ENCODE measurements at regions not wholly inside any gene's neighbourhood (a gene's known extent, or its start where the extent isn't known, plus 50 kb on each side); places are given as distances from the start of the nearest gene placed in this dataset.
"Not testable (repeated sequence)": the region's sequence is repeated elsewhere in the genome, so short reads cannot be mapped to it uniquely, and the experiment has no call there.

DNA sequence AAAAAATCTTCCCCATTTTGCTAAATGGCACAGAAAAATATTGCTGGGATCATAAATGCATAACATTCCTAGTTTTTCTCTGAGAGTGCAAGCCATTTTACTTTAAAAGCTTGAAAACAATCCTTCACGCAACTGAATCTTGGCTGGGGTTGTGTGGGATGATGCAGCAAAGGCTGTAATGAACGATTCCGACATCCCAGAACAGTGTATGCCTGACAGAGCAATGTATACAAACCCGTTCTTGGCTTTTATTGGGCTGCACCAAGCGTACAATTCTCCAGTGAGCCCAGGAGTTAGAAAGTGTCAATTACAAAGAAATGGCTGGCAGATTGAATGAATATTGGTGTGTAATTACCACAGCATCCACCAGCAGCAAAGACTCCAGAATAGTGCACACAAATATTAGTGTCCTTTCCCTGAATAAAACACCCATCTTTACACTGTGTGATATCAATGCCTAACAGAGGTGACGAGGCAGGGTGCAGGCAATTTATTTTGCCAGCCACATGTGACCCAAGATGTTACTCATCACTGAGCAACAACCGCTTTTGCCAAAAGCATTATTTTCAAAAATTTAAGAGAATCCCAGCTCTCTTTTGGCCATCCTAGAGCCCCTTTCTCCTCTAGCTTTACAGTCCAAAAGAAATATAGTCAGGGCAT lies 578.6 kb upstream of the CHAC2 start:
- DNase-seq, result no peak

DNA sequence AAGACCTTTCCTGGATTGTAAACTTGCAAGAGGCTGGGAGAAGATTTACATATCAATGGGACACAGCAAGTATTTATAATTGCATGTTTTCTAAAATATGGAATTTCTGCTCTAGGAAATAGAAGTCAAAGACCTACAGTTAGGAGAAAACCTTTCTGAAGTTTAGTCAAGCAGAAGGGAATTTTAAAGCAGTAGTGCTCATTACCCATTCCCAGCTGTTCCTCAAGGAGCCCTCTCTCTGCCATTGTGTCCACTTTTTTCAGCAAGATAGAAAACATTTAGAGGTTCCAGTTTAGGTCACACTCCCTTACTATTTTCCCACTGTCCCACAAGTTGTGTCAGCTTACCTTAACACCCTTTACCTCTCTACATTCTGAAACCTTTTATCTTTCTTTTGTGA lies 584.0 kb upstream of the CHAC2 start:
- DNase-seq, result no peak

DNA sequence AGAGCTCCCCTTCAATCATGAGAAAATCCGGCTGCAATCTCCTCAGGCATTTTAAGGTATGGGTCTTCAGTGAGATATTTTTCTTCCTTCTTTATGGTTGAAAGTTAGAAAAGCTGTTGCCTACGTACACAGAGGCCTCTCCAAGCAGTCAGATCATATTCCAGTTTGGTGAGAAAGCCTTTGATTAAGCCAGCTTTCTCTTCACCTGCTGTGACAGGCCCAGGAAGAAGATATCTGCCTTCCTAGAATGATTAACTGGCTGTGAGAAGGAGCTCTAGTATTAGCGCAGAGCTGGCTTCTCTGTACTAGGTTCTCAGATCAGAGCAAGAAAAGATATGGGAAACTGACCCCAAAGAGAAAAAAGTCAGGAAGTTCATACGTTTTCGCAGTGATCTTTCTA lies 585.0 kb upstream of the CHAC2 start:
- DNase-seq, result no peak

DNA sequence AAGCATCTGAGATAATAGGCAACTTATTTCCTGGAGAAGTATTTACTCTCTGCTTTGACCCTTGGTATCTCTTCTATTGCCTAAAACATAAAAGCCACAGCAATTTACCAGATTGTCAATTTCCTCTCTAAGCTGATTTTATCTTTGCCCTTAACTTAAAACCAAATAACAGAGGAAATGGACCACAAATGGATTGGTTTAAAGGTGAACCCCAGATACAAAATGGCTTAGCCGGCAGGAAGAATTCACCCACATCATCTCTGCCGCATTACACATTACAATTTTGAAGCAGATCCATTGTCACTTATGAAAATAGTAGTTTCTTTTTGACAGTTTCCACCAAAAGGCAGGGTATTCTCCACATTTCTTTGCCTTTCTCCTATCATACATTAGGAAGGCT lies 585.8 kb upstream of the CHAC2 start:
- DNase-seq, result no peak

DNA sequence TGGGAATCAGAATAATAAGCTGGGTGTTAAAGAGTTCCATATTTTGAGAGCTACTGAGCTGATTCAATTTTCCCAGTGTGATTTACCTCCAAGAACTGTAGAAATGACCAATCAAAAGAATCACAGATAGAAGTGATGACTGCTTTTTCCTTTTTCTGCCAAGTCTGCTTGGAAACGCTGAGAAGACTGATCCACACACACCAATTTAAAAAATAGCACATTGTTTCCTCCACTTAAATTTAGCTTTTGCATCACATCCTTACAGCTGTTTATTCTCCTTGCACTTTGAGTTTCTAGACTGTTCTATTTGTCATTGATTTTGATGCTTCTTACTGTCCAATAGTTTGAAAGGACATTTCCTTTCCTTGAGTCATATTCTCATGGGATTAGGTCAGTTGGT lies 590.3 kb upstream of the CHAC2 start:
- no peak for DNase-seq

DNA sequence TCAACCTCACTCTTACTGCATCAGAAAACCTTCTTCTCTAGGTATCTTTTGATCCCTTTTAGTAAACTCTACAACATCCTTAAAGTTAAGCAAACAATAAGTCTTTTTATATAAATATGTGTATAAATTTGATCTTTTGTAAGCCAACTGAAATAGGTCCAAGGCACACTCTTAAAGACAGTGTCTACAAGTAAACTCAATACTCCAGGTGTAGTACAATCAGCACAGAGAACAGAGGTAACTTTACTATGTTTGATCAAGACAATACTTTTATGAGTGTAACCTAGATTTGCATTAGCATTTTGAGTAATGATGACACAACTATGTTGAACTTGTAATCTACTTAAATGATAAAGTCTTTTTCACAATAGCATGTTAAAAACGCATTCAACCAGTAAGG lies 593.1 kb upstream of the CHAC2 start:
- DNase-seq, result no peak

DNA sequence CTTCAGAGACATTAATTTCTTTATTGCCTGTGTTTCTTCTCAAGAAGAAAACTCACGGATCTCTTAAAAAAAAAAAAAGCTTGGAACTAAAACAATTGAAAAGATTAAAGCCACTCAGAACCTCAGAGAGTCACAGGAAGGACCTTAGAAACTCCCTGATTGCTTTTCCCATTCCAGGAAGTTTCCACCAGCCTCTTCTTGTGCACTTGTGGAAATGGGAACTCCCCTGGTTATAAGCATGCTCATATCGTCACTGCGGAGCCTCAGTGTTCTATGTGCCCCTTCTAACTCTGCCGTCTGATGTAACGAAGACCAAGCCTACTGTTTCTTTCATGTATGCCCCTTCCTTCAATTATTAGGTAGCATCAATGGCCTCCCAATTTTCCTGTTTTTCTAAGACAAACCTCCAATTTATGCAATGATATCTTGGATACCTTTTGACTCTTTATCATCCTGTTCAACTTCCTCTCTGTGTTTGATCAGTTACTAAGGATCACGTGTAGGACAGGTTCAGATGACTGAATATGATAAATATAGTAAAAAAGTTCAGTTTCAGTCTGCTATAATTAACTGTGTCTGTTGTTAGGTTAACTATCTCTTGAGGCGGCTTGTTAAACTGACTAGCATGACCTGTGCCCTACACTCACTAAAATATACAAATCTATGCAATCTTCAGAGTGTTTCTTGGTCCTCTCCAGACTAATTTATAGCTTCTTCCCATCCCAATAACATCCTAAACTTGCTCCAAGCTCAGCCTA lies 593.7 kb upstream of the CHAC2 start:
- no peak for DNase-seq

DNA sequence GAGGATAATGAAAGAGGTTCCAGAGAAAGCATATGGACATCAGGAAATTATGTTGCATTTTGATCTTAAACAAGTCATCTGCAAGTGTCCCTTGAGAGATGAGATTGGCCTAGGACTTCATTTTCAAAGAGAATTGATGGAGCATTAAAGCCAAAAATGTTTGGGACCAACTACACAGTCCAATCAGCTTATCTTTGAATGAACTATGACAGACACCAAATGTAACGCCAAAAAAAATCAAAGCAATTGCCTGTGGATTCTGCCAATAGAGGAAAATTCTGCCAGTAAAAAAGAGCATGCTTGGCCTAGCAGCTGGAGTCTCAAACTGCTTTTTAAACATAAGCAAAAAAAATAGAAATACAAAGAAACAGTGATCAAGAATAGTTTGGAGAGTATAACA lies 594.5 kb upstream of the CHAC2 start:
- DNase-seq, result no peak

DNA sequence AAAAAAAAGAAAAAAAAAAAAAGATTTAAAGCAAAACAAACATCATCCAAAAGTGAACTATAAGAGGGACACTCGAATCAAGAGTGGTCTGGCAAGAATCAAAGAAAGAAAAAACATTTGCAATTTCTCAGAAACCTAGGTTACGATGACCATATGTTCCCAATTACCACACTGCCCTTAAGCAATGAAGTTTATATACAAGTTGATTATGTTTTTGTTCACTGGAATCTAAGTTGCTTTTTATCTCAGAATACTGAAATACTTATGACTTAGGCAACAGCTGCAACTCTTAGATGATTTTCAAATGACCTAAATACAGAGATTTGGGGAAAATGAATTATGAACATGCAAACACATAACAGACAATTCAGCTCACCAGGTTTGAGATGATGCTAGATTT lies 597.1 kb upstream of the CHAC2 start:
- DNase-seq, result no peak

DNA sequence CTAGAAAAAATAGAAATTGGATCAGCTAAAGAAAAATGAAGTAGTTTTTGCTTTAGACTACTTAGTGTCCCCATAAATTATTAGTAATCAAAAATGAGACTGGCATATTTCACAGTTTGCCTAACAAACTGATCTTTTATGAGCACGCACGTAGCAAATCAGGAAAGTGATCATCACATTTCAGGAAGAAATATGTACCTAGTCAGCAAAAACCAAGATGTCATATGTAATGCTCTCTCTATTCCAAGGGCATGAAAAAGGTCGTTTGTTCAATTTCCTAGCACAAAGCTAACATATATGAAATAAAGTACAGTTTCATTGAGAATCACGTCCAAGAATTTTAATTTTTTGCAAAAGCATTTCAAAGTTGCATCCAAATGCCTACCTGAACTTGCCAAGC lies 600.4 kb upstream of the CHAC2 start:
- DNase-seq, result no peak

DNA sequence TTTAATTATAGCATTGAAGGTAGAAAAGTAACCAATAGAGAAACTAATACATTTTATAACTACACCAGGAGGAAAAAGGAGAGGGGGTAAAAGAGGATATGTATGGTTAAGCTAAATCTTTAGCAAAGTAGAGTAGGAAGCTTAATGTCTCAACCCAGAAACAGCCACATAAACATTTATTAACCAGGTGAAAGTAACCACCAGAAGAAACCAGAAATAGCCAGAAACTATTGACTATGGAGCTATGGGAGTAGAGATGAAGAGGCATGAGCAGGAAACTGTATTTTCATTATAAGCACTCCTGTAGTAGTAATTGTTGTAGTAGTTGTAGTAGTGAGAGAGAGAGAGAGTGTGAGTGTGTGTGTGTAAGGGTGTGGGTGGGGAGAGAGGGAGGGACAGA lies 617.5 kb upstream of the CHAC2 start:
- DNase-seq, result no peak

DNA sequence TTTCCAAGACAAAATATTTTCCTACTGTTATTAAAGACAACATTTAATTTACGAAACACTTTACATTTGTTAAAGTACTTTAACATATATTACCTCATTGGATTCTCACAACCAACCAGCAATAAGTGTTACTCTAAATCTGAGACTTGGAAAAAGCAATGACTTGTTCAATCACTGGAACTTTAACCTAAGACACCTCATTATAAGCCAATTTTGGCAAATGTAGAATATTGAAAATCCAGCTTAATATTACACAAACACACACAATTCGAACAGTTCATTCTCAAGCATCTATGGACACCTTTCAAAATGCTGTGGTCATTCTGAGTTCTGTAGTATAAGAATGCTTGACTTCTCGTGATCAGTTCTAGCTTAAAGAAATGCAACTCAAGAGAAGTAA lies 619.4 kb upstream of the CHAC2 start:
- no peak for DNase-seq

DNA sequence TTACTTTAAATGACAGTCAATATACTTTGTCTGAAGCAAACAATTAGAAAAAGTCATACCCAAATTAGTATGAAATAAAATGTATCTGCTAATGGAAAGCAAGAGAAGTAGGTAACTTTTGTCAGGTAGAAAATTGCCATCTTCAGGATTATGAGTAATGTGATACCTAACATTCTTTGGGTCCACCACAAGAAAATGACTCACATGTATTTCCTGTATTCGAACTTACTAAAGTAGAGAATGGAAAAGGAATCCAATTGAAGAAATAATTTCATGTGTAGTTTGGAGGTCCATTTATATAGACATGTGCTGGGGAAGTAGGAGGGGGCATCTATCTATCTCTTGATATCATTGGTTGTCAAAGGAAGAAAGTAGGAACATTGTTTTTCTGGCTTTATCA lies 636.2 kb upstream of the CHAC2 start:
- no peak for DNase-seq

DNA sequence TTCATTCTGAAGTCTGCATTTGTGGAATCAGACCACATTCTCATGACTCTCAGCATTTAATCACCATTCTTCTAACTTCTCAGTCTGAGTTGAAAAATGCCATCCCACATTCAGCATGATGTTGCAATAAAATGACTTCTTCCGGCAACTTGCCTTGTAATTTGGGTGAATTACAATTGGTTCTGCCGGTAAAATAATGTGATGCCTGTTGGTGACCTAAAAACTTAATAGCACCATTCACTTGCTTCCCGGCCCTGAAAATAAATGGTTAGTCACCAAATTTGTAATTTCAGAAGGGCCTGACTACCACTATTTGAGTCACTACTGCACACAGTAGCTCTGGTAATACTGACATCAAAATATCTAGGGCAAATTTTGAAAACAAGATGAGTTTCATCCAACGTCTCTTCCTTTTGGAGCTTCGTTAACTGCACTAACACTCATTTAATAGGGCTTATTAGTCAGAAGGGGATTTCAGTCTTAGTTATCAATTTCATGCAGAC lies 637.1 kb upstream of the CHAC2 start:
- DNase-seq, result no peak

DNA sequence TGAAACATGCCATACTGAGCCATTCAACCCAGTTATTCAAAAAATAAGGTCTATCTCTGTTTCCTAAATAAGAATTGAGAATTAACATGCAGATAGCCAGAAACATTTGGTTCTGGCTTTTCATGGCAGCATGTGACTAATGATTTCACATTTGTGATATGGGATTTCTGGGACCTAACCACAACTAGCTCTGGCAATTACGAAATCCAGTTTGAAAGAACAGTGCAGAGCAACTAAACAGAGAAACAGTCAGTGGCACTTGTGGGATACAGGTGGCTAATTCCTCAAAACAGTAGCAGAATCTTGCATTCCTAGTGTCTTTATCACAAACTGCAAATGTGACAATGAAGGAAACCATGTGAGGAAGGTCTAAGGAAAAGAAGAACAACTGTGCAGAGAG lies 637.8 kb upstream of the CHAC2 start:
- no peak for DNase-seq

DNA sequence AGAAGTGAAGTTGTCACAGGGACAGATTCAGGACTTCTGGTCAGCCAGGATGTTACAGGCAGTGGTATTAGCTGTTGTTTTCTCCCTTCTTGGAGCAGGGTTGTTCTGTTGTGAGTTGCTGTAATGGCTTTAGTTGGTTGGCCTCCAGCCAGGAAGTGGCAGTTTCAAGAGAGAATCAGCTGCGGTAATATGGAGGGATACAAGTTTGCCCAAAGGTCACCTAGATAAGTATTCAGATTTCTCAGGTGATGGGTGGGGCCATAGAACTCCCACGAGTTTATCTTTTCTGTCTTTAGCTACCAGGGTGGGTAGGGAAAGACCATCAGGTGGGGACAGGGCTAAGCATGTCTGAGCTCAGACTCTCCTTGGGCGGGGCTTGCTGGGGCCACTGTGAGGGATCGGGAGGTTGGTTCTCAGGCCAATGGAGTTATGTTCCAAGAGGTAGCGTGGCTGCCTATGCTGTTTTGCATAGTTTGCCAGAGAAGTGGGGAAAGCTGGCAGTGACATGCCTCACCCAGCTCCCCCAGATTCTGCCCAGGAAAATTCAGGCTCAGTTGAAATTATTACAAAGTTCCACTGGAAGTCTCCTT lies 640.4 kb upstream of the CHAC2 start:
- no peak for DNase-seq

DNA sequence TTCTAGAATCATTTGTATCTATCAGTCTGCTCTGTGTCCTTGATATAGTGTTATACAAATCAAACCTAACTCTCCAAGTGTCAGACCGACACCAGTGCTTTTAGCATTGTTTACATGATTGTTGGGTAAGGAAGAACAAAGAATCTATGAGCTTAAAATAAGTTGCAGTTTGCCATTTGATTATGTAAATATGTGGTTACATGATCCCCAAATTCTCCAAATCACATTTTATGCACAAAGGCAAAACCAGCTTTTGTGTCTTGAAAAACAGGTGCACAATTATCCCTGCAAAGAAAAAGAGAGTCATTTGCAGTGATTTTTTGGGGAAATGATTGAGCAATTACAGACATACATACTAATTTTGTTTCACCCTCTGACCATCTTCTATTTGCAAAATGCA lies 652.6 kb upstream of the CHAC2 start:
- DNase-seq, result no peak

DNA sequence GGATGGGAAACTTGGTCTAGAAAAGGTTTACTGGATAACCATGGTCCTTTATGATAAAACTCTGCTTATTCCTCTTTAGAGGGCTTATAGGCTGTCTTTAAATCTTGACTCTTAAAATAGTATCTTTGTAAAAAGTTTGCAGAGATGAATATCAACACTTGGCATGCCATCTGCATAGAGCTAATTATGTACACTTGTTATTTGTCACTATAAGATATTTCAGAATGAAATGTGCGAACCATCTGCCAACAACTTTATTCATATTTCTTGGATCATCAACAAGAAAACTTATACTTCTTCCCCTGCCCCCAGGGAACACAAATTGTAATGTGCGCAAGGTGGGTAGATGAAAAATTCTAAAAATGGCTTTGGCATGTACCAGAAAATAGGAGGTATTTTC lies 653.0 kb upstream of the CHAC2 start:
- no peak for DNase-seq

DNA sequence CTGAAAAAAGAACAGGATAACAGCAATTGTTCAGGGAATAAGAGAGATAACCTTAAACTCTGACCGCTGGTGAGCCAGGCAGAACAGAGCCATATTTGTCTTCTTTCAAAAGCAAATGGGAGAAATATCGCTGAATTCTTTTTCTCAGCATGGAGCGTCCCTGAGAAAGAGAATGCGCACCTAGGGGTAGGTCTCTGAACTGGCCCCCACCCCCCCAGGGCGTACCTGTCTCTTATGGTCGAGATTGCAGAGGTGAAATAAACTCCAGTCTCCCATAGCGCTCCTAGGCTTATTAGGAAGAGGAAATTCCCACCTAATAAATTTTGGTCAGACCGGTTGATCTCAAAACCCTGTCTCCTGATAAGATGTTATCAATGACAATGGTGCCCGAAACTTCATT lies 655.2 kb upstream of the CHAC2 start:
- DNase-seq, result not testable (repeated sequence)

DNA sequence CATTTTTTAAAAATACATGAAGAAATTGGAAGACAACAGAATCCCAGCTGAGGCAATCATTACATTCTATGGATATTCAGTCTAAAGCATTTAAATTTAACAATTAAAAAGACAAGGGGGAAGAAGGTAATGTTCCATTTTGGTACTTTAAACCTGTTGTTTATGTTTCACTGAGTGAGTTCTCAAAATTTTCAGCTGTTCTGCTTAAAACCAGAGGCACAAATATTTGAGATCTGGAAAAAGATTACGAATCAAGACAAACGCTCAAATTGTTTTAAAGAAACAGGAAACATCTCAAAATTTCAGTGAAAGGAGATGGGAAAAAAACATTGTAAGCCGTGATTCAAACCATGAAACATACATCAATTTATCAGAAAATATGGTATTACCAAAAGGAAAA lies 656.2 kb upstream of the CHAC2 start:
- no peak for DNase-seq

DNA sequence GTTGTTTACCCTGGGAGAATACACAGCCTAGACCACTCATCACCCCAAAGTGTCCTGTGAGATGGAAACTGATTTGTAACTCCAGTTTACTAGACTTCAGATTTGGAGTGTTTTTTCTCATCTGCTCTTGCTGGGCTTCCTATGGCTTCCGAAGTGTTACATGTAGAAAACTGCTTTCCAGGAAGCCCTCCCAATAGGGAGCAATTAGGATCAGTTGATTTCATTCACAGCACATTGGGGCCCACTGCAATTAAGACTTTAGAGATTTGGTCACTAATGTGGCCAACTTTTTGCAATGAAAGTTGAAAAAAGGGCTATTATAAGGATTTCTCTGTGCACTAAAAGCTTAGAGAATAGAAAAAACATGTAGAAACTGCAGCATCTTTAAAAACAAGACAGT lies 656.6 kb upstream of the CHAC2 start:
- no peak for DNase-seq

DNA sequence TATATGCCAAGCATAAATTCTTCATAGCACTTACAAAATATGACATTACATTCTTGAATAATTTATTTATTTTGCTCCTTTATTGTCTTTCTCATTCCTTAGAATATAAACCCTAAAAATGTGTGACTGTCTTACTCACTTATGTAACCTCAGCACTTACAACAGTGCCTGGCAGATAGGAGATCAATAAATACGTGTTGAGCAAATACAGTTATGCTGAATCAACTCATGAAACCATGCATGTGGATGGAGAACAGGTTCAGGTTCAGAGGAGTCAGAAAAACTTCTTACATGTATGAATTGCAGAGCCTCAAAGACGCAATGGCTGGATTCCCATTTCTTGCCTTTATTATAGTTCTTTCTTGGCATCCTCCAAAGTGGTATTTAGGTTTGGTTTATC lies 659.4 kb upstream of the CHAC2 start:
- no peak for DNase-seq

DNA sequence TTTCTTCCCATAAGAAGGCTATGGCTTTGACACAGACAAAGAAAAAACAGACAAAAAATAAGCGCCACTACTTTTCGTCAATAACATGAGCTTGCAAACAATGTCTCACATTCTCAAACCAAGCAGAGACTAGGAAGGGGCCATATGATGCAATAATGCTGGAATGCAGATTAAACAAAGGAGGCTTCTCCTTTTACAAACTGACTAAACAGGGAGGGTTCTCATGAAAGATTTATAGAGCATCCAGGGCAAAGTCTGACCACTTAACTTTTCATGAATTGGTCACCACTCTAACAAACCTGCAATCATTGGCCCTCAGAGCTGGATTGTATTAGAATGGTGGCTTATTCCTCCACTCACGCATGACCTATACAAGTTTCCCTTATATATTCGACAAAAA lies 663.3 kb upstream of the CHAC2 start:
- DNase-seq, result peak; percentile 4

DNA sequence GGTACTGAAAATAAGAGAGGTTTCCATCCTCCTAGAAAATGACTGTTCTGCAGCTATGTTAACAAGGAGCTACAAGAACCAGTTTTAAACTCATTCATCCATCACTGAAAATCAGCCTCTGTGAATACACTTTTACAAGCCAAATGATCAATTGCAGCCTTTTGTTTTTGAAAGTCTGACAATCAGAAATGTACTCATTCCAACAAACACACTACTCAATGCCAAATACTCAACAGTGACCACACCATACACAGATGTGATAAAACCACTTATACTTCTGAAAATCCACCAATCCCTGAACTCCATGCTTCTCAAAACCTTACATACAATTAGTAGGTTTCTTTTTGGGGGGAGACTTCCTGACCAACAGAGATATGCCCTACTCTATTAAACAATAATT lies 663.9 kb upstream of the CHAC2 start:
- no peak for DNase-seq

DNA sequence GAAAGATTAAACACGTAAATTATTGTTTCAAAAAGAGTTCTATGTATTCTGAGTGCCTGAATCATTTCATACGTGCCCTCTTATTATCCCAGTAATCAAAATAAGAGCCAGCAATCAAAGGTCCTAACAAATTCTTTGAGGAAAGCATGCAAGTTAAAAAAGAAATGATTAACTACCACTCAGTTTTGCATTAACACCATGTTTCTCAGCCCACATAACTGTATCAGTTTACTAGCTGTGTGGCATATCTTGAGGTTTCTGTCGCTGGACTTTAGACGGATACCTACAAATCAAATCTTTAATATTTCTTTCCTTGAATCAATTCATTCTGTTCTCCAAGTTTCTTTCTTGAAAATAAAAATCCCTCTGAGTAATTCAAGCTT lies 668.9 kb upstream of the CHAC2 start:
- DNase-seq, result no peak

Data from T1000 (cell line).